ENCODE measurements at regions not wholly inside any gene's neighbourhood (a gene's known extent, or its start where the extent isn't known, plus 50 kb on each side); places are given as distances from the start of the nearest gene placed in this dataset.

GRCh38 chr9:18256568-18256967 is 217.4 kb upstream of the ADAMTSL1 start:
- no peak for TF ChIP-seq POLR2A (IDR thresholded peaks at IDR 0.05; ENCODE audit: low read length)
- TF ChIP-seq GATA1 (IDR thresholded peaks at IDR 0.05; ENCODE audit: low read depth, low read length), result no peak

Data from erythroblast (primary cell).